GM21619 (cell line): ENCODE measurements at regions not wholly inside any gene's neighbourhood (a gene's known extent, or its start where the extent isn't known, plus 50 kb on each side); places are given as distances from the start of the nearest gene placed in this dataset.

Experiments
- ATAC-seq: cut with Tn5 transposase; IDR thresholded peaks from one replicate; pipeline ENCODE4 v1.9.1; 2021; ENCODE audit not compliant: unreplicated experiment

DNA sequence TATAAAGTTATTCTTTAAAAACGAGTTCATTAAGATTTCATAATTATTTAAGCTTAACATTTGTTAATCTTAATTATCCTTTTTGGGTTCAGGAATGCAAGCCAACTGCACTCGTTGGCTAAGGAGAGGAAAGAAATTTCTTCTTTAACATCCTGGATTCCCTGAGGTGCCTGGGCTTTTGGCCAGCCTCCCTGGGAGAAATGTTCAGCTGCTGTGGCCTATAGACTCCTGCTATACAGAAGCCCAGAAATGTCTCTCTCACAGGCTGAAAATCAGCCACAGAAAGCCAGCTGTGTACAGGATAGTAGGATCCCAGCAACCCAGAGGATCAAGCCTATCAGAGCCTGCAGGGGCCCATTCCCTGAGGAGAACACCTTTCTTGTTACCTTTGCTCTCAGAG lies 430.3 kb downstream of the XIRP2 start:
- ATAC-seq, result no peak

DNA sequence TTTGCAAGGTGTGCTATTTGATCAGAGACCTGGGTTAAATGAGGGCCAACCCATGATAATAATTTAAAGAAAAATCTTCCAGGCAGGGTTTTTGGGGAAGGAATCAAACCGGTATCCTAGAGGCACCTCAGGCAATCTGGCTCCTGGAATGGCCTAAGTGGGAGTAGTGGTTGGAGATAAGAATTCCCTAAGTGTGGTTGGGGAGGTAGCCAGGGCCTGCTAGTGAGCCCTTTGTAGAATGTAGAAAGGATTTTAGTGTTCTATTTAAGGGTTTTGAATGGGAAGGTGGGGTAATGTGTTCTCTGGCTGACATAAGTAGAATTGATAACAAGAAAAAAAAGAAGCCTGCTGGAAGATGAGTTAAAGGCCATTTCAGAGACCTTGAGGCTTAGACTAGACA lies 422.2 kb downstream of the XIRP2 start:
- no peak for ATAC-seq
